ENCODE measurements at regions not wholly inside any gene's neighbourhood (a gene's known extent, or its start where the extent isn't known, plus 50 kb on each side); places are given as distances from the start of the nearest gene placed in this dataset.

- no peak overlapping the region for H2AFZ ChIP-seq (ENCODE audit: control insufficient read depth, low read depth, low read length)
- no peak overlapping the region for H3K4me2 ChIP-seq (ENCODE audit: control insufficient read depth, insufficient read depth)
- no peaks in the 10 kb centered on the region for H3K27me3 ChIP-seq (replicated peaks in 1 of 2; ENCODE audit: control insufficient read depth in 2 of 2, insufficient read depth in 2 of 2, low read length in 1 of 2)
- ATAC-seq (no peak), FAIRE-seq (no peak), DNase-seq (ENCODE audit: low read depth, low spot score) (no peak)
- H3K4me1 ChIP-seq (ENCODE audit: control insufficient read depth, insufficient read depth, low read length): no peaks in the 10 kb centered on the region
- no peak overlapping the region for H3K4me3 ChIP-seq
- WGBS (ENCODE audit: insufficient coverage, insufficient replicate concordance, low lambda C conversion rate, missing lambda C conversion rate): 2% methylated on average over 4 of the region's 4 CpGs
- no TSS peak for BruUV-seq (replicated peaks)
- ChIA-PET CTCF (no interaction called here), RAD21 (ENCODE audit: unreplicated experiment) (no interaction called here), POLR2A (no interaction called here), SMC1A (ENCODE audit: uncharacterized antibody, unreplicated experiment) (no interaction called here)
- no peak overlapping the region for H3K27ac ChIP-seq (ENCODE audit: control insufficient read depth, insufficient read depth)
- no peak overlapping the region for H3K9ac ChIP-seq (ENCODE audit: control insufficient read depth, insufficient read depth, low read length)
- intact Hi-C loops (cut with micrococcal nuclease; ENCODE audit: unreplicated experiment): no loop called here
- H4K20me1 ChIP-seq (ENCODE audit: control insufficient read depth, insufficient read depth): no peaks in the 10 kb centered on the region
- TF ChIP-seq USF1 (IDR thresholded peaks at IDR 0.05; ENCODE audit: borderline replicate concordance, extremely low read length, insufficient read depth, low read depth, low read length) (no peak), KAT2A (conservative IDR thresholded peaks at IDR 0.05; ENCODE audit: control insufficient read depth, low read depth, low read length) (no peak), HDAC6 (IDR thresholded peaks at IDR 0.05; ENCODE audit: unreplicated experiment) (no peak), CHD4 (IDR thresholded peaks at IDR 0.05) (no peak), YBX1 (IDR thresholded peaks at IDR 0.05) (no peak), CEBPZ (IDR thresholded peaks at IDR 0.05; ENCODE audit: low read depth, low read length) (no peak), GATAD2B (conservative IDR thresholded peaks at IDR 0.05; ENCODE audit: low read depth) (no peak), FOS (IDR thresholded peaks at IDR 0.05; ENCODE audit: borderline replicate concordance, extremely low read depth, insufficient read length) (no peak), ZNF622 (IDR thresholded peaks at IDR 0.05) (no peak)
- H3K36me3 ChIP-seq (ENCODE audit: control insufficient read depth in 2 of 2, insufficient read depth in 2 of 2, low read length in 1 of 2): no peaks in the 10 kb centered on the region
- H3K9me3 ChIP-seq (replicated peaks; ENCODE audit: control insufficient read depth, insufficient read depth, low read length): no peaks in the 10 kb centered on the region
- in situ Hi-C loops (cut with MboI): no loop called here
- no peaks in the 10 kb centered on the region for H3K79me2 ChIP-seq (ENCODE audit: control insufficient read depth, insufficient read depth, low read length)
These were observed 475.4 kb downstream of the NLGN4X start for GRCh38 chrX:5753291-5753690.

All from GM12878 (cell line).